GM23338 (cell line): ENCODE measurements at regions not wholly inside any gene's neighbourhood (a gene's known extent, or its start where the extent isn't known, plus 50 kb on each side); places are given as distances from the start of the nearest gene placed in this dataset.
A peak's percentile ranks its signal among the peaks of the same experiment; 100 is the strongest.

Experiments
- ATAC-seq: fragments of 200-7000 bp; cut with Tn5 transposase; 3 replicates; pipeline ENCODE4 v1.9.1; 2020
- DNase-seq: peaks from one replicate; pipeline ENCODE4 v3.0.0-alpha.2; 2015; ENCODE audit warnings: low spot score
- H2AFZ ChIP-seq: fragments of 200-600 bp; sonication (generic); 2 replicates; pipeline ENCODE4 v1.8.0; 2016; ENCODE audit warnings: antibody characterized with exemption, mild to moderate bottlenecking, moderate library complexity
- H3F3A ChIP-seq: fragments of 200-600 bp; sonication (generic); replicated peaks from 2 replicates; pipeline ENCODE4 v1.8.0; 2017; ENCODE audit warnings: antibody characterized with exemption, mixed run types, low read depth
- H3K27ac ChIP-seq: fragments of 200-600 bp; sonication (generic); 2 replicates; pipeline ENCODE4 v1.6.1; 2016; ENCODE audit warnings: low read depth
- H3K27me3 ChIP-seq: fragments of 200-600 bp; sonication (generic); 2 replicates; pipeline ENCODE4 v1.8.0; 2016; ENCODE audit warnings: mild to moderate bottlenecking, mixed run types, moderate library complexity; ENCODE audit not compliant: insufficient read depth
- H3K36me3 ChIP-seq: fragments of 200-600 bp; sonication (generic); 2 replicates; pipeline ENCODE4 v1.8.0; 2016; ENCODE audit warnings: mild to moderate bottlenecking; ENCODE audit not compliant: insufficient read depth
- H3K4me1 ChIP-seq: fragments of 200-600 bp; sonication (generic); 2 replicates; pipeline ENCODE4 v1.8.0; 2016; ENCODE audit warnings: mild to moderate bottlenecking, moderate library complexity; ENCODE audit not compliant: insufficient read depth
- H3K4me2 ChIP-seq: fragments of 200-600 bp; sonication (generic); 2 replicates; pipeline ENCODE4 v1.7.1; 2017; ENCODE audit warnings: mixed run types
- H3K4me3 ChIP-seq: fragments of 200-600 bp; sonication (generic); 2 replicates; pipeline ENCODE4 v1.6.1; 2016; ENCODE audit warnings: mixed run types
- H3K79me2 ChIP-seq: fragments of 200-600 bp; sonication (generic); replicated peaks from 2 replicates; pipeline ENCODE4 v1.8.0; 2017; ENCODE audit warnings: mild to moderate bottlenecking; ENCODE audit not compliant: insufficient read depth
- H3K9me2 ChIP-seq: fragments of 200-600 bp; sonication (generic); 2 replicates; pipeline ENCODE4 v1.8.0; 2017; ENCODE audit not compliant: insufficient read depth
- H4K20me1 ChIP-seq: fragments of 200-600 bp; sonication (generic); replicated peaks from 2 replicates; pipeline ENCODE4 v1.8.0; 2017; ENCODE audit warnings: mild to moderate bottlenecking; ENCODE audit not compliant: insufficient read depth
- H3K27ac Mint-ChIP-seq: 2 replicates; pipeline ENCODE4 v1.8.0; 2020; ENCODE audit warnings: inconsistent platforms, mild to moderate bottlenecking, moderate library complexity, mixed read lengths
- H3K27me3 Mint-ChIP-seq: 3 replicates; pipeline ENCODE4 v1.8.0; 2022; ENCODE audit warnings: low read depth, mild to moderate bottlenecking, moderate library complexity, mixed read lengths, inconsistent platforms; ENCODE audit not compliant: insufficient read depth, poor library complexity
- H3K36me3 Mint-ChIP-seq: 3 replicates; pipeline ENCODE4 v1.8.0; 2021; ENCODE audit warnings: low read depth, mild to moderate bottlenecking, inconsistent platforms, moderate library complexity, mixed read lengths
- H3K4me1 Mint-ChIP-seq: 3 replicates; pipeline ENCODE4 v1.8.0; 2020; ENCODE audit warnings: mild to moderate bottlenecking, inconsistent platforms, mixed read lengths
- H3K4me3 Mint-ChIP-seq: 3 replicates; pipeline ENCODE4 v1.8.0; 2021; ENCODE audit warnings: moderate library complexity, mild to moderate bottlenecking, inconsistent platforms, mixed read lengths
- H3K9me3 Mint-ChIP-seq: 3 replicates; pipeline ENCODE4 v1.8.0; 2020; ENCODE audit warnings: moderate library complexity, mild to moderate bottlenecking, inconsistent platforms, mixed read lengths
- CREB1 ChIP-seq: fragments of 250-450 bp; sonication (Bioruptor Pico); IDR thresholded peaks from 2 replicates; pipeline ENCODE4 v1.5.0; 2020; ENCODE audit warnings: low read depth, mild to moderate bottlenecking, moderate library complexity
- CTCF ChIP-seq, 2 experiments: fragments of 200-600 bp in 1 of 2; sonication (generic) in 1 of 2; conservative IDR thresholded peaks; 2 replicates each; pipeline versions ENCODE4 v1.5.1 to v1.6.1; 2016 to 2017; ENCODE audit warnings: antibody characterized with exemption in 2 of 2, low read depth in 2 of 2, mild to moderate bottlenecking in 2 of 2, moderate library complexity in 1 of 2
- EZH2 ChIP-seq: fragments of 200-600 bp; sonication (generic); IDR thresholded peaks from one replicate; pipeline ENCODE4 v1.8.0; 2017; ENCODE audit warnings: antibody characterized with exemption, mild to moderate bottlenecking, low read depth; ENCODE audit not compliant: unreplicated experiment
- EZH2phosphoT487 ChIP-seq: fragments of 200-600 bp; sonication (generic); IDR thresholded peaks from one replicate; pipeline ENCODE4 v1.8.1; 2018; ENCODE audit warnings: antibody characterized with exemption; ENCODE audit not compliant: unreplicated experiment
- JUNB ChIP-seq: IDR thresholded peaks from one replicate; pipeline ENCODE4 v1.6.1; 2016; ENCODE audit warnings: antibody characterized with exemption; ENCODE audit not compliant: unreplicated experiment
- NANOG ChIP-seq: IDR thresholded peaks from 2 replicates; pipeline ENCODE4 v1.6.1; 2016; ENCODE audit warnings: antibody characterized with exemption, borderline replicate concordance
- POLR2AphosphoS5 ChIP-seq: IDR thresholded peaks from 2 replicates; pipeline ENCODE4 v1.6.1; 2016; ENCODE audit warnings: antibody characterized with exemption, low read depth
- STAT1 ChIP-seq: IDR thresholded peaks from one replicate; pipeline ENCODE4 v1.6.1; 2016; ENCODE audit warnings: antibody characterized with exemption; ENCODE audit not compliant: unreplicated experiment
- ZNF114 ChIP-seq: fragments of 250-450 bp; sonication (Bioruptor Pico); IDR thresholded peaks from 2 replicates; pipeline ENCODE4 v1.5.0; 2020; ENCODE audit warnings: mild to moderate bottlenecking, moderate library complexity
- TF ChIP-seq, protein P1 (sequence below): IDR thresholded peaks from 2 replicates; pipeline ENCODE4 v1.6.1; 2016; ENCODE audit warnings: antibody characterized with exemption
- TF ChIP-seq, protein P2 (sequence below): IDR thresholded peaks from one replicate; pipeline ENCODE4 v1.6.1; 2018; ENCODE audit warnings: antibody characterized with exemption; ENCODE audit not compliant: unreplicated experiment

DNA sequence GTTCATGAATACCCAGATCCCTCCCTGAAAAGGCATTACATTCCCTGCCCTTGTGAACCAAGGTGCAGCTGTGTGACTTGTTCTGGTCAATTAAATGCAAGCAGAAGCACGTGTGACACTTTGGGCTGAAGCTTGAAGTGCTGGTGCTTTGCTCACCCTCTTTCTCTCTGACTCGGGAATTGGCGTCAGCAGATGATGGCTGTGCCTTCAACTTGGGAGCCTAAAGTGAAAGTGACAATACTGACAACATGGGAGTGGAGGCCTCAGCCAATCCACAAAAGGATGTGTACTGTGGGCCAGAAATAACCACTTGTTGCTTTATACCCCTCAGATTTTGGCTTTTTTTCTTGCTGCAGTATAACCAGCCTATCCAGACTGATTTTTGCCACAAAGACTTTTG is 148.3 kb upstream of the THY1 start:
- Mint-ChIP-seq H3K27me3 (peaks cover 2% of the 10 kb centered on the region), H3K27ac (no peak overlapping the region), H3K4me3 (no peak overlapping the region), H3K36me3 (no peaks in the 10 kb centered on the region), H3K9me3 (no peaks in the 10 kb centered on the region), H3K4me1 (peaks cover 11% of the 10 kb centered on the region; the same call in 2 of the 3 replicates)
- Histone ChIP-seq H3F3A (no peaks in the 10 kb centered on the region), H3K9me2 (no peaks in the 10 kb centered on the region), H3K27ac (no peak overlapping the region), H3K36me3 (no peaks in the 10 kb centered on the region), H3K4me2 (no peak overlapping the region), H3K4me3 (no peak overlapping the region), H4K20me1 (no peaks in the 10 kb centered on the region), H3K4me1 (peaks cover 7% of the 10 kb centered on the region; the same call in 1 of the 2 replicates), H3K27me3 (no peaks in the 10 kb centered on the region), H3K79me2 (no peaks in the 10 kb centered on the region), H2AFZ (no peak overlapping the region)
- DNase-seq (no peak), ATAC-seq (no peak)
- no peak for TF ChIP-seq CREB1 (CRISPR knock-in tag)
- no peak for TF ChIP-seq EZH2phosphoT487
- no peak for TF ChIP-seq NANOG
- TF ChIP-seq, protein P1, sequence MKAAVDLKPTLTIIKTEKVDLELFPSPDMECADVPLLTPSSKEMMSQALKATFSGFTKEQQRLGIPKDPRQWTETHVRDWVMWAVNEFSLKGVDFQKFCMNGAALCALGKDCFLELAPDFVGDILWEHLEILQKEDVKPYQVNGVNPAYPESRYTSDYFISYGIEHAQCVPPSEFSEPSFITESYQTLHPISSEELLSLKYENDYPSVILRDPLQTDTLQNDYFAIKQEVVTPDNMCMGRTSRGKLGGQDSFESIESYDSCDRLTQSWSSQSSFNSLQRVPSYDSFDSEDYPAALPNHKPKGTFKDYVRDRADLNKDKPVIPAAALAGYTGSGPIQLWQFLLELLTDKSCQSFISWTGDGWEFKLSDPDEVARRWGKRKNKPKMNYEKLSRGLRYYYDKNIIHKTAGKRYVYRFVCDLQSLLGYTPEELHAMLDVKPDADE, result no peak
- no peak for TF ChIP-seq JUNB
- no peak for TF ChIP-seq POLR2AphosphoS5
- no peak for TF ChIP-seq EZH2
- no peak for TF ChIP-seq STAT1

- Mint-ChIP-seq H3K4me3 (no peak overlapping the region), H3K27me3 (no peaks in the 10 kb centered on the region), H3K9me3 (peaks cover 3% of the 10 kb centered on the region; the same call in 1 of the 3 replicates), H3K27ac (peak overlapping the region; percentile 76), H3K36me3 (no peaks in the 10 kb centered on the region), H3K4me1 (peaks cover 11% of the 10 kb centered on the region; the same call in 2 of the 3 replicates)
- no peak overlapping the region for H3K4me3 ChIP-seq
- H3K79me2 ChIP-seq, result no peaks in the 10 kb centered on the region
- H3K4me1 ChIP-seq, result peaks cover 7% of the 10 kb centered on the region; the same call in 1 of the 2 replicates
- no peaks in the 10 kb centered on the region for H3F3A ChIP-seq
- H3K27ac ChIP-seq, result no peak overlapping the region
- H3K4me2 ChIP-seq, result peak overlapping the region; percentile 60; the same call in 1 of the 2 replicates
- no peaks in the 10 kb centered on the region for H3K36me3 ChIP-seq
- H4K20me1 ChIP-seq, result no peaks in the 10 kb centered on the region
- DNase-seq (peak; percentile 16), ATAC-seq (peak; percentile 28)
- no peaks in the 10 kb centered on the region; the same call in 1 of the 2 replicates for H3K9me2 ChIP-seq
- H2AFZ ChIP-seq, result peak overlapping the region; percentile 90
- H3K27me3 ChIP-seq, result no peaks in the 10 kb centered on the region
- TF ChIP-seq EZH2phosphoT487 (no peak), CREB1 (CRISPR knock-in tag) (no peak), POLR2AphosphoS5 (no peak), CTCF (conservative IDR thresholded peaks at IDR 0.05; ENCODE audit: low read depth in 2 of 2) (no peak), STAT1 (no peak), EZH2 (no peak), ZNF114 (CRISPR knock-in tag) (no peak), NANOG (no peak), JUNB (no peak)
- TF ChIP-seq, protein P2, sequence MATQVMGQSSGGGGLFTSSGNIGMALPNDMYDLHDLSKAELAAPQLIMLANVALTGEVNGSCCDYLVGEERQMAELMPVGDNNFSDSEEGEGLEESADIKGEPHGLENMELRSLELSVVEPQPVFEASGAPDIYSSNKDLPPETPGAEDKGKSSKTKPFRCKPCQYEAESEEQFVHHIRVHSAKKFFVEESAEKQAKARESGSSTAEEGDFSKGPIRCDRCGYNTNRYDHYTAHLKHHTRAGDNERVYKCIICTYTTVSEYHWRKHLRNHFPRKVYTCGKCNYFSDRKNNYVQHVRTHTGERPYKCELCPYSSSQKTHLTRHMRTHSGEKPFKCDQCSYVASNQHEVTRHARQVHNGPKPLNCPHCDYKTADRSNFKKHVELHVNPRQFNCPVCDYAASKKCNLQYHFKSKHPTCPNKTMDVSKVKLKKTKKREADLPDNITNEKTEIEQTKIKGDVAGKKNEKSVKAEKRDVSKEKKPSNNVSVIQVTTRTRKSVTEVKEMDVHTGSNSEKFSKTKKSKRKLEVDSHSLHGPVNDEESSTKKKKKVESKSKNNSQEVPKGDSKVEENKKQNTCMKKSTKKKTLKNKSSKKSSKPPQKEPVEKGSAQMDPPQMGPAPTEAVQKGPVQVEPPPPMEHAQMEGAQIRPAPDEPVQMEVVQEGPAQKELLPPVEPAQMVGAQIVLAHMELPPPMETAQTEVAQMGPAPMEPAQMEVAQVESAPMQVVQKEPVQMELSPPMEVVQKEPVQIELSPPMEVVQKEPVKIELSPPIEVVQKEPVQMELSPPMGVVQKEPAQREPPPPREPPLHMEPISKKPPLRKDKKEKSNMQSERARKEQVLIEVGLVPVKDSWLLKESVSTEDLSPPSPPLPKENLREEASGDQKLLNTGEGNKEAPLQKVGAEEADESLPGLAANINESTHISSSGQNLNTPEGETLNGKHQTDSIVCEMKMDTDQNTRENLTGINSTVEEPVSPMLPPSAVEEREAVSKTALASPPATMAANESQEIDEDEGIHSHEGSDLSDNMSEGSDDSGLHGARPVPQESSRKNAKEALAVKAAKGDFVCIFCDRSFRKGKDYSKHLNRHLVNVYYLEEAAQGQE, result no peak
- TF ChIP-seq, protein P1, result no peak
Observed at GRCh38 chr11:119567688-119568582, 145.0 kb upstream of the THY1 start.
